GM18502 (cell line): ENCODE measurements at regions not wholly inside any gene's neighbourhood (a gene's known extent, or its start where the extent isn't known, plus 50 kb on each side); places are given as distances from the start of the nearest gene placed in this dataset.

Experiments
- ATAC-seq: cut with Tn5 transposase; IDR thresholded peaks from one replicate; pipeline ENCODE4 v1.9.1; 2021; ENCODE audit warnings: mild to moderate bottlenecking; ENCODE audit not compliant: unreplicated experiment, poor library complexity

GRCh38 chr1:213891989-213892902 is 95.5 kb upstream of the PROX1 start:
- no peak for ATAC-seq

- no peak for ATAC-seq
Observed at GRCh38 chr1:213898684-213899083, 89.1 kb upstream of the PROX1 start.

- no peak for ATAC-seq
Observed at GRCh38 chr1:213899413-213899812, 88.4 kb upstream of the PROX1 start.

- ATAC-seq = no peak
Observed at GRCh38 chr1:213905344-213905743, 82.4 kb upstream of the PROX1 start.

- no peak for ATAC-seq
Observed at GRCh38 chr1:213908521-213908920, 79.3 kb upstream of the PROX1 start.

- ATAC-seq = no peak
Observed at GRCh38 chr1:213914392-213914791, 73.4 kb upstream of the PROX1 start.

GRCh38 chr1:213921311-213921710 is 66.5 kb upstream of the PROX1 start:
- ATAC-seq = no peak

- no peak for ATAC-seq
Observed at GRCh38 chr1:213921712-213922111, 66.1 kb upstream of the PROX1 start.

- ATAC-seq = no peak
Observed at GRCh38 chr1:213925531-213926182, 62.1 kb upstream of the PROX1 start.

GRCh38 chr1:213927846-213928245 is 59.9 kb upstream of the PROX1 start:
- no peak for ATAC-seq

- no peak for ATAC-seq
Observed at GRCh38 chr1:213929398-213929797, 58.4 kb upstream of the PROX1 start.

GRCh38 chr1:213931836-213932235 is 55.9 kb upstream of the PROX1 start:
- no peak for ATAC-seq

GRCh38 chr1:213933336-213933735 is 54.4 kb upstream of the PROX1 start:
- ATAC-seq = no peak

- no peak for ATAC-seq
Observed at GRCh38 chr1:213934649-213935048, 53.1 kb upstream of the PROX1 start.

- no peak for ATAC-seq
Observed at GRCh38 chr1:213936571-213936970, 51.2 kb upstream of the PROX1 start.
